ENCODE measurements at regions not wholly inside any gene's neighbourhood (a gene's known extent, or its start where the extent isn't known, plus 50 kb on each side); places are given as distances from the start of the nearest gene placed in this dataset.

DNA sequence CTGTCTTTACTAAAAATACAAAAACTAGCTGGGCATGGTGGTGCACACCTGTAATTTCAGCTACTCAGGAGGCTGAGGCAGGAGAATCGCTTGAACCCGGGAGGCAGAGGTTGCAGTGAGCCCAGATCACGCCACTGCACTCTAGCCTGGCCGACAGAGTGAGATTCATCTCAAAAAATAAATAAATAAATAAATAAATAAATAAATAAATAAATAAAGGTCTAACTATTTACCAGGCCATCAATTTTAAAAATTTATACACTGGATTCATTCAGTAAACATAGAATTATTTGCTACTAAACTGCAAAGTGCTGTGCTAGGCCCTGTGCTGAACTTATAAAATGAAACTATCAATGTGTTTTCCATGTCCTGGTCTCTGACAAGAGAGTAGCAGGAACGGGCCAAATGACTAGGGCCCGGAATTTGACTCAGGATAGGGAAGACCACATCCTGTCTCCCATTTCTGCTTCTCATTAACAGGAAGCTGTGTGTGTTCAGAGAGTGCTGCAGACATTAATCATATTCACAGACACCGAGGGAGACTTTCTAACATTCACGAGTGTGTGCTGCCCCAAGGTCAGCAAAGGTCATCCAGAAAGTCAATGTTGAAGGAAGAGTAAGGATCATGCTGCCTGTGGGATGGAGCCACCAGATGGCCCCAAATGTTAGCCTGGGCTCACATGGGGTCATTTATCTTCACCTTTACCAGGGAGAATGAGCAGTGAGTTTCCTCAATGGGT is 95.8 kb downstream of the SPP2 start:
- DNase-seq: peak; percentile 94

DNA sequence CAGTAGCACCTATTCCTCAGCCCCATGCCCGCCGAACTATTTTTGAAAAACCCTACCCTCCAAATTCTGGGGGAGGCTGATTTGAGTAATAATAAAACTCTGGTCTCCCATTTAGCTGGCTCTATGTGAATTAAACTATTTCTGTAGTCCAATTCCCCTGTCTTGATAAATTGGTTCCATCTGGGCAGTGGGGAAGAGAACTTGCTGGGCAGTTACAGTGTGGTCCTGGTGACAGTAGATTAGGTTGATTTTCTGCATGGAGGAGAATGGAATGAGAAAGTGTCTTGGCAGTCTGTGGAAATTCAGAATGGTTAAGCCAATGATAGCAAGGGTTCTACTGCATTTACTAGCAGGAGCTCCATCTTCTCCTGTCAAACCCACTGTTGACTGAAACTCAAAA is 95.0 kb downstream of the SPP2 start:
- DNase-seq: no peak

DNA sequence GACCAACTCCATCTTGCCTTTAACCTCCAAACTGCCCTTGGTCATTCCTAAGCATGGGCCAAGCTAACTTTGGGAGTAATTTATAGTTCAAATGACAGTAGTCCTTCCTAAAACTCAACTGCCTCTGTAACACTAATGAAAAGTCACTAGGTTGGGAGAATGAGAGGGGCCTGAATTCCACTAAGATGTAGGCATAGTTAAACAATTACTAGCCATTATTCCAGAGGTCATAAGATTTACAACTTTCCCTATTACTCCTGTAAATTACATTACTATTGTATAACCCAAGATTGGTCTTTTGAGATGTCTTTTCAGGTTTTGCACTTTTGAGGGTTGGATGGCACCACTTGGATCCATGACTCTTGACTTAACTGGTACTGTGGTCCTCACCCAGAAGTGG is 94.6 kb downstream of the SPP2 start:
- DNase-seq: no peak

DNA sequence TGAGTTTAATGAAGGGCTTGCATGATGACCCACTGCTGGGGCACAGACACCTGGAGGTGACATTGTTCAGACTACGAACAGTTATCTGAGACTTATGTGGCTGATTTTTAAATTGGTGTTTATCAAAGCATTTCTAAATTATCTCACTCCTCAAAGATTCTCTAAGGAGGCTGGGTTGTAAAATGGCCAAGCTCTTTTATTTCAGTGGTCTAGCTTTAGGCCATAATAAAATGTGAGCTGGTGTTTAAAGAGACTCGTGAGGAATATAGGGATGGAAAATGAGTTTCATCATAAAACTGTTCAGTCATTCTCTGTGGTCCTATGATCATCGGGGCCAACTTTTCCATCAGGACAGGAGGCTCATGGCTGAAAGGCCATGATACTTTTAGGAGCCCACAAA is 93.4 kb downstream of the SPP2 start:
- no peak for DNase-seq

DNA sequence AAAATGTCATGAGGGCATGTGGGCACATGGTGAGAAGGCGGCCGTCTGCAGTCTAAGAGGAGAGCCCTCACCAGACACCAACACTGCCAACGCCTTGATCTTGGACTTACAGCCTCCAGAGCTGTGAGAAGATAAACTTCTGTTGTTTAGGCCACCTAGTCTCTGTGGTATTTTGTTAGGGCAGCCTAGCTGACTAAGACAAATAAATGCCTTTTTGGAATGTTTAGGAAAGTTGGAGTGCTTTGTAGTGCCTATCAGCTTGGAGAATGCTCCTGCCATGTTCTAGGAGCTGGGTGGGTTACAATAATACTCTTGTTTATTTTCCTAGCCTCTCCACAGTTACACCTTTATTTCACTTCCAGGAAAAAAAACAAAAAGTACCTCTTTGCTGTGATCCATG is 92.0 kb downstream of the SPP2 start:
- DNase-seq: no peak

DNA sequence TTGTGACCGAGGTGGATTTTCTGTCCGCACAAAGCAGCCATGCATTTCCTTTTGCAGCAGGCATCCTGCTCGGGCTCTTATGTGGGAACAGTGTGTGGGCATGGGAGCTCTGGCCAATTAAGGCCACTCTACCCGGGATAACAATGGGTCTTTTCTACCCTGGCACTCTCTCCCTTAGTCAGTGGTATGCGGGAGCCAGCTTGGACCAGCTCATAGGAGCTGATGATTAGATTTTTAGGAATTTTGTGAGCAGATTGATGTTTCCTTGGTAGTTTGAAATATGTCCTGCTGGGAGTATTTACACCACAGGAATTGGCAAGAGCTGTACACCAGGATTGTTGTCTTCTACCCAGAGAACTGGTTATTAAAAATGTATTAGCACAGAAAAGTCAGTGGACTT is 89.3 kb downstream of the SPP2 start:
- no peak for DNase-seq

DNA sequence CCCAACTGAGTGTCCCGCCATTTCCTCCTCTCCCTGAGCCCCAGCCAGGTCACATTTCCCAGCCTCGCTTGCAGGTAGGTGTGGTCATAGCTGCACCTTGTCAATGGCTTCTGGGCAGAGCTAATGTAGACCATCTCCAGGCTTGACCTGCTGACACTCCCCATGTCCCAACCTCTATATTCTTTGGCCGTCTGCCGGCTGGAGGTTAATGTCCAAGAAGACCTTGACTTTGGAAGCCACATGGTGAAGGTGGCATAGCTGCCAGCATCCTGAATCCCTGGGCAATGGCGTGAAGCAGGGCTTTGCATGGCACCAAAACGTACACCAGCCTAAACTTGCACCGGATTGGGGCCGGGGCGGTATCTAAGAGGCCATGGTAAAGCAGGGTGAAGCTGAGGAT is 88.3 kb downstream of the SPP2 start:
- no peak for DNase-seq

DNA sequence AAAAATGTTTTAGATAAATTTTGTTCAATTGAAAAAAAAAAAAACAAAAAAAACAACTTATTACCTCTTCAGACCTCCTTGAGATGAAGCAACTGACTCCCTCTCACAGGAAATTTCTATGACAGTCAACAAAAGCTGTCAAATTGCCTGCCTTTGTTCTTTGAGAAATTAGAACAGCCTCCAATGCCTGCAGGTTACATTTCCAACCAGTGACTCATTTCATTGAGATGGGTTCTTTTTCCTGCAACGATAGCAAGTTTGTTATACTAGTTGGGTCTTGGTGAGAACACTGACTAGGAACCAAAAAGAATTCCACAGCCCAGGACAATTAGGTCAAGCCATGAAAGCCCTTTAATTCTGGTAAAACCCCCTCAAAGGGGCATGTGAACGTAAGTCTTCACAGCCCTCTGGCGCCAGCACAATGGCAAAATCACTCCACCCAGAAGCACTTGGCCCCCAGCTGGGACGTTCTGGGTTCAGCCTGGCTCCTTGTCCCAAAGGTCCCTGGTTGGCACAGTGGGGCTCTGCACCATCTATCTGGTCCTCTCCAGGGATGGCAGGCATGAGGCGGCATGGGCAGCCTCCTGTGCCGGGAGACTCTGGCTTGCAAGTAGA is 87.0 kb downstream of the SPP2 start:
- peak; percentile 92 for DNase-seq

DNA sequence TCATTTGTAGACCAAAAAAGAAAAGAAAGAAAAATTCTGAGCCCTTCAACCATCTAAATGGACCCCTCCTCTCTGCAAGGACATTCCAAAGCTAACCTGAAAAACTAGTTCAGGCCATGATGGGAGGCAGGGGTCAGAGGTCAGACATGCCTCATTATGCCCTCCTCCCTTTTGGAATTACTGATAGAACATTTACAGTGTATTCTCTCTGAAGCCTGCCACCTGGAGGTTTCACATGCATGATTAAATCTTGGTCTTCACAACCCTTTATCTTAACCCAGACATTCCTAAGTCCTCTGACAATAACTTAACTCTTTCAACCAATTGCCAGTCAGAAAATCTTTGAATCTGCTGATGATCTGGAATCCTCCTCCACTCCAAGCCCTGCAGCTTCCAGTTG is 86.0 kb downstream of the SPP2 start:
- peak; percentile 88 for DNase-seq

DNA sequence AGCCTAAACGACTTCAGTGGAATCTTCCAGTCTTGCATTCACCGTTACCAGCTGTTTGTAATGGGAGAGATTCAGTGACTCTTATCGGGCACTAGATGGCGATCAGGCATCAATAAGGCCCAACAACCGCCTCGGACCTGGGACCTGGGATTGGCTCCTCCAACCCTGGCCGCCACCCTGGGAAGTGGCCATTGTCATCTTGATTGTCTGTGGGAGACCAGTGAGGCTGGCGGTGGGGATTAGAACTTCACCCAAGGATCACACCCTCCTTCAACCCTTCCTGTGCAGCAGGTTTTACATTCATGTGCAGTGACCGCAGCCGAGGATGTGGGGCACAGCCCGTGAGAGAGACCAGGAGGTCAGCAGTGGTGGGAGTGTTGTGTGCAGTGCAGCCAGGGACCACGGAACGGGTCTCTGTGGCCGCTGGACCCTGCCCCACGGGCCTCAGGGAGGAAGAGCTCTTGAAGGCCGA is 85.3 kb downstream of the SPP2 start:
- DNase-seq: peak; percentile 90

DNA sequence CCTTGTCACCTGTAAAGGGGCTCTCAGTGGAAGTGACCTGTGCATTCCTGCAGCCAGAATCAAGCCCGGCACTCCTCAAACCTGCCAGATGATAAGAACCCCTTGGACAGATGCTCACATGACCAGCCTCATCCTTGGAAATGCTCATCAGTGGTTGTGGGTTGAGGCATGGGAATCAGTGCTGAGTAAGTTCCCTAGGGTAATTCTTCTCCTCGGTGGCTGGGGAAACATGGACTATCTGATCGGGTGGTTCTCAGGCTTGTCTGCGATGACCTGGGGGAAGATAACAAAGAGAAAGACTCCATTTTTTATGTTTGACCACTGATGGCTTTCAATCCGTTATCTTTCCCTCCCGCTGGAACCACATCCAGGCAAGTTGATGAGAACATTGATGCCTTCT is 84.0 kb downstream of the SPP2 start:
- no peak for DNase-seq

DNA sequence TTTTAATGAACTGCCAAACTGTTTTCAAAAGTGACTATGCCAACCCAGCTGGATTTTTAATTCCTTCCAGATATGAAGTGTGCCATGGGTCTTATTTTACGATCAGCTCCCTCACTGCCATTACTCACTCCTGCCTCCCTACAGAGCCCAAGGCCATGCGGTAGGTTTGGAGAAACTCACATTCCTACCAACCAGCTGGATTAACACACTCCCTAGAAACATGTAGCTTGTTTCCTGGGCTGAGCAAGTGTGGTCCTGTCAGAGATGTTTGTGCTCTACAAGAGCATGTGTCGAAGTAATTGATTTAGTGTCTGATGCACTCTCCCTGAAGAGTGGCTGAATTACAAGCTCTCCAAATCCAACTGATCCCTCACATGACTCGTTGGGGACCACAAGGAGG is 82.5 kb downstream of the SPP2 start:
- no peak for DNase-seq

DNA sequence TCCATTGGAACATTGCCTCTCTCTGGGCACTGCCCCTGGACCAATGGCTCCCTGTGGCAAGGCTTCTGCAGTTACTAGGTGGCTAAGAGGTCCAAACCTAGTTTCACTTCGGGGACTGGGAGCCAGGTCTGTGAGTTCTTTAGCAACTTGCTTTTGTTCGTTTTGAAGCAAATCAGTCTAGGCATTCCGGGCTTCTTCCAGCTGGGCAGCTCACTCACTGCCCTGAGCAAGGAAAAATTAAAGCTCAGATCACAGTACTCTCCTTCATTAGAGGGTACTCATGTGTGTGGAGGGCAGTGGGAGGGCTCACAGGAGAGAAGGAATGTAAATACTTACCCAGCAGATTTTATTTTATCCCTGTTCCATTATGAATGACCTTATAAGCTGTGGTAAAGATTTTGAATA is 80.3 kb downstream of the SPP2 start:
- DNase-seq: peak; percentile 32

DNA sequence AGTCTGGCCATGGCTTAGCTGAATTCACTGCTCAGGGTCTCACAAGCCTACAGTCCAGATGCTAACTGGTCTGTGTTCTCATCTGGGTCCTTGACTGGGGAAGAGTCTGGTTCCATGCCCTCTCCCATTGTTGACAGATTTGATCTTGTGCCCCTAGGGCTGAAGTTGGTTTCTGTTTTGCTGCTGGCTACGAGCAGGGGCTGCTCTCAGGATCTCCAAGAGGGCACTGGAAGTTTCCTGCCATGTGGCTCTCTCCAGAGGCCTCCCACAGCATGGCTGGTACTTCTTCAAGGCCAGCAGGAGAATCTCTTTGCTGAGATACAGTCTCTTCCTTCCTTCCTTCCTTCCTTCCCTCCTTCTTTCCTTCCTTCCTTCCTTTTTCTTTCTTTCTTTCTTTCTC is 78.1 kb downstream of the SPP2 start:
- DNase-seq: no peak

Measured in kidney glomerular epithelial cell (primary cell).